ENCODE measurements at regions not wholly inside any gene's neighbourhood (a gene's known extent, or its start where the extent isn't known, plus 50 kb on each side); places are given as distances from the start of the nearest gene placed in this dataset.

- Histone ChIP-seq H3K4me1 (peaks cover 0 to 14% (median 0%) of the 10 kb centered on the region in 4 donors), H3K27me3 (no peaks in the 10 kb centered on the region), H3K27ac (no peak overlapping the region), H3K9me3 (no peaks in the 10 kb centered on the region), H3K36me3 (no peaks in the 10 kb centered on the region), H3K4me3 (no peak overlapping the region)
- 39 to 72% (median 60%) methylated on average over 6 of the region's 6 CpGs for WGBS, 5 donors
- intact Hi-C loops (cut with DNase I; ENCODE audit: low total_unique reads) = no loop called here
- TF ChIP-seq, protein P1, sequence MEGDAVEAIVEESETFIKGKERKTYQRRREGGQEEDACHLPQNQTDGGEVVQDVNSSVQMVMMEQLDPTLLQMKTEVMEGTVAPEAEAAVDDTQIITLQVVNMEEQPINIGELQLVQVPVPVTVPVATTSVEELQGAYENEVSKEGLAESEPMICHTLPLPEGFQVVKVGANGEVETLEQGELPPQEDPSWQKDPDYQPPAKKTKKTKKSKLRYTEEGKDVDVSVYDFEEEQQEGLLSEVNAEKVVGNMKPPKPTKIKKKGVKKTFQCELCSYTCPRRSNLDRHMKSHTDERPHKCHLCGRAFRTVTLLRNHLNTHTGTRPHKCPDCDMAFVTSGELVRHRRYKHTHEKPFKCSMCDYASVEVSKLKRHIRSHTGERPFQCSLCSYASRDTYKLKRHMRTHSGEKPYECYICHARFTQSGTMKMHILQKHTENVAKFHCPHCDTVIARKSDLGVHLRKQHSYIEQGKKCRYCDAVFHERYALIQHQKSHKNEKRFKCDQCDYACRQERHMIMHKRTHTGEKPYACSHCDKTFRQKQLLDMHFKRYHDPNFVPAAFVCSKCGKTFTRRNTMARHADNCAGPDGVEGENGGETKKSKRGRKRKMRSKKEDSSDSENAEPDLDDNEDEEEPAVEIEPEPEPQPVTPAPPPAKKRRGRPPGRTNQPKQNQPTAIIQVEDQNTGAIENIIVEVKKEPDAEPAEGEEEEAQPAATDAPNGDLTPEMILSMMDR (IDR thresholded peaks at IDR 0.05) = no peak
- no peak for TF ChIP-seq POLR2A (IDR thresholded peaks at IDR 0.05)
- no peak for TF ChIP-seq POLR2AphosphoS5 (IDR thresholded peaks at IDR 0.05)
- peak in 1 of 2 donors; percentile 47 for DNase-seq
Observed at GRCh38 chr2:23293063-23293462, 91.9 kb upstream of the KLHL29 start.

- Histone ChIP-seq H3K9me3 (no peaks in the 10 kb centered on the region), H3K4me3 (no peak overlapping the region), H3K36me3 (no peaks in the 10 kb centered on the region), H3K4me1 (peaks cover 0 to 13% (median 0%) of the 10 kb centered on the region in 4 donors), H3K27ac (no peak overlapping the region), H3K27me3 (no peaks in the 10 kb centered on the region)
- peak in 1 of 2 donors; percentile 45 for DNase-seq
- TF ChIP-seq, protein P1 (IDR thresholded peaks at IDR 0.05) = no peak
- TF ChIP-seq POLR2AphosphoS5 (IDR thresholded peaks at IDR 0.05) (no peak), EP300 (IDR thresholded peaks at IDR 0.05) (no peak), POLR2A (IDR thresholded peaks at IDR 0.05) (no peak)
- intact Hi-C loops (cut with DNase I; ENCODE audit: low total_unique reads) = no loop called here
- 48 to 64% (median 57%) methylated on average over 7 of the region's 7 CpGs for WGBS, 5 donors
Observed at GRCh38 chr2:23293731-23294130, 91.2 kb upstream of the KLHL29 start.

DNA sequence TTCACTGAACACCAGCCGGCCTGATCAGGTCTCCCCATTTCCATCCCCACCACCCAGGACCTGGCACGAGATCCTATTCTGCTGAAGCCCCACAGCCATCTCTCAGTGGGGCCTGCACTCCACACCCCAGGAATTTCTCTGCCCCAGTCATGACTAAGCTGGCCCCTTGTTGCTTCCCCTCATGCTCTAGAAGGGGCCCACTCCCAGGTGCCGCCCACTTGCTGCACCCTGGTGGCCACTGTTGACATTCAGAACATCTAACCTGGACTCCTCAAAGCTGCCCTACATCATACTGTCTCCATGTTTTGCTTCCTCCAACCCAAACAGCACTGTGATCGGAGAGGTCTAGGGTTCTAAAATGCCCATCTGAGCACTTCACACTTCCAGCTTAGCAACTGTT is 90.7 kb upstream of the KLHL29 start:
- 65 to 81% (median 70%) methylated on average over 4 of the region's 4 CpGs for WGBS, 5 donors
- DNase-seq = no peak
- H3K36me3 ChIP-seq = no peaks in the 10 kb centered on the region
- no peaks in the 10 kb centered on the region for H3K9me3 ChIP-seq
- peaks cover 0 to 13% (median 0%) of the 10 kb centered on the region in 4 donors for H3K4me1 ChIP-seq
- H3K4me3 ChIP-seq = no peak overlapping the region
- H3K27me3 ChIP-seq = no peaks in the 10 kb centered on the region
- TF ChIP-seq, protein P1 (IDR thresholded peaks at IDR 0.05) = no peak
- no peak for TF ChIP-seq EP300 (IDR thresholded peaks at IDR 0.05)
- TF ChIP-seq POLR2A (IDR thresholded peaks at IDR 0.05) = no peak
- no peak for TF ChIP-seq POLR2AphosphoS5 (IDR thresholded peaks at IDR 0.05)
- intact Hi-C loops (cut with DNase I; ENCODE audit: low total_unique reads) = no loop called here
- no peak overlapping the region for H3K27ac ChIP-seq

- Histone ChIP-seq H3K4me3 (no peak overlapping the region), H3K9me3 (no peaks in the 10 kb centered on the region), H3K27me3 (no peaks in the 10 kb centered on the region), H3K27ac (no peak overlapping the region), H3K4me1 (peaks cover 0 to 13% (median 0%) of the 10 kb centered on the region in 4 donors), H3K36me3 (no peaks in the 10 kb centered on the region)
- no peak for DNase-seq
- TF ChIP-seq EP300 (IDR thresholded peaks at IDR 0.05) (no peak), POLR2AphosphoS5 (IDR thresholded peaks at IDR 0.05) (no peak), POLR2A (IDR thresholded peaks at IDR 0.05) (no peak)
- TF ChIP-seq, protein P1 (IDR thresholded peaks at IDR 0.05) = no peak
- intact Hi-C loops (cut with DNase I; ENCODE audit: low total_unique reads) = no loop called here
- WGBS, 5 donors = 86 to 88% (median 86%) methylated on average over 9 of the region's 9 CpGs
Observed at GRCh38 chr2:23296691-23297090, 88.3 kb upstream of the KLHL29 start.
